ENCODE measurements at regions not wholly inside any gene's neighbourhood (a gene's known extent, or its start where the extent isn't known, plus 50 kb on each side); places are given as distances from the start of the nearest gene placed in this dataset.

DNA sequence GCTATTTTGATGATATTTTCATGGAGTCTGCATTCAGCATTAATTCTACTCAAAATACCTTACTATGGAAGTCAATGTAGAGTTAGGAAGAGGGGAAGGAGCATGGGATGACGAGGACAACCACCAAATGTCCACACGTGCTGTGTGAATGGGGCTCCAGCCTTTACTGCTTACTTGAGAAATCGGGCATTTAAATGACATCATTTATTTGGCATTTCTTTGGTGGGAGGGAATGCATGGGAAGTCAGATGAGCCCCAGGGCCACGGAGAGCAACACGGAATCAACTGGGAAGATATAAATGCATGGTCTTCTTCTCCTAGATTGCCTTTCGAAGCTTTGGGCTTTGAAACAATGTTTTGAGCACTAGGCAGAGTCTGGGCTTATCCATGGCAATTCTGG lies 458.5 kb upstream of the KLF4 start (continued):
- TF ChIP-seq SP1 (IDR thresholded peaks at IDR 0.05; ENCODE audit: low read depth) (no peak), SIN3A (IDR thresholded peaks at IDR 0.05; ENCODE audit: low read depth) (no peak), EGR1 (IDR thresholded peaks at IDR 0.05; ENCODE audit: low read depth) (no peak), POLR2AphosphoS5 (IDR thresholded peaks at IDR 0.05; ENCODE audit: low read depth, low read length) (no peak)
- TF ChIP-seq, protein P1, sequence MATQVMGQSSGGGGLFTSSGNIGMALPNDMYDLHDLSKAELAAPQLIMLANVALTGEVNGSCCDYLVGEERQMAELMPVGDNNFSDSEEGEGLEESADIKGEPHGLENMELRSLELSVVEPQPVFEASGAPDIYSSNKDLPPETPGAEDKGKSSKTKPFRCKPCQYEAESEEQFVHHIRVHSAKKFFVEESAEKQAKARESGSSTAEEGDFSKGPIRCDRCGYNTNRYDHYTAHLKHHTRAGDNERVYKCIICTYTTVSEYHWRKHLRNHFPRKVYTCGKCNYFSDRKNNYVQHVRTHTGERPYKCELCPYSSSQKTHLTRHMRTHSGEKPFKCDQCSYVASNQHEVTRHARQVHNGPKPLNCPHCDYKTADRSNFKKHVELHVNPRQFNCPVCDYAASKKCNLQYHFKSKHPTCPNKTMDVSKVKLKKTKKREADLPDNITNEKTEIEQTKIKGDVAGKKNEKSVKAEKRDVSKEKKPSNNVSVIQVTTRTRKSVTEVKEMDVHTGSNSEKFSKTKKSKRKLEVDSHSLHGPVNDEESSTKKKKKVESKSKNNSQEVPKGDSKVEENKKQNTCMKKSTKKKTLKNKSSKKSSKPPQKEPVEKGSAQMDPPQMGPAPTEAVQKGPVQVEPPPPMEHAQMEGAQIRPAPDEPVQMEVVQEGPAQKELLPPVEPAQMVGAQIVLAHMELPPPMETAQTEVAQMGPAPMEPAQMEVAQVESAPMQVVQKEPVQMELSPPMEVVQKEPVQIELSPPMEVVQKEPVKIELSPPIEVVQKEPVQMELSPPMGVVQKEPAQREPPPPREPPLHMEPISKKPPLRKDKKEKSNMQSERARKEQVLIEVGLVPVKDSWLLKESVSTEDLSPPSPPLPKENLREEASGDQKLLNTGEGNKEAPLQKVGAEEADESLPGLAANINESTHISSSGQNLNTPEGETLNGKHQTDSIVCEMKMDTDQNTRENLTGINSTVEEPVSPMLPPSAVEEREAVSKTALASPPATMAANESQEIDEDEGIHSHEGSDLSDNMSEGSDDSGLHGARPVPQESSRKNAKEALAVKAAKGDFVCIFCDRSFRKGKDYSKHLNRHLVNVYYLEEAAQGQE (IDR thresholded peaks at IDR 0.05; ENCODE audit: low read depth), result no peak

DNA sequence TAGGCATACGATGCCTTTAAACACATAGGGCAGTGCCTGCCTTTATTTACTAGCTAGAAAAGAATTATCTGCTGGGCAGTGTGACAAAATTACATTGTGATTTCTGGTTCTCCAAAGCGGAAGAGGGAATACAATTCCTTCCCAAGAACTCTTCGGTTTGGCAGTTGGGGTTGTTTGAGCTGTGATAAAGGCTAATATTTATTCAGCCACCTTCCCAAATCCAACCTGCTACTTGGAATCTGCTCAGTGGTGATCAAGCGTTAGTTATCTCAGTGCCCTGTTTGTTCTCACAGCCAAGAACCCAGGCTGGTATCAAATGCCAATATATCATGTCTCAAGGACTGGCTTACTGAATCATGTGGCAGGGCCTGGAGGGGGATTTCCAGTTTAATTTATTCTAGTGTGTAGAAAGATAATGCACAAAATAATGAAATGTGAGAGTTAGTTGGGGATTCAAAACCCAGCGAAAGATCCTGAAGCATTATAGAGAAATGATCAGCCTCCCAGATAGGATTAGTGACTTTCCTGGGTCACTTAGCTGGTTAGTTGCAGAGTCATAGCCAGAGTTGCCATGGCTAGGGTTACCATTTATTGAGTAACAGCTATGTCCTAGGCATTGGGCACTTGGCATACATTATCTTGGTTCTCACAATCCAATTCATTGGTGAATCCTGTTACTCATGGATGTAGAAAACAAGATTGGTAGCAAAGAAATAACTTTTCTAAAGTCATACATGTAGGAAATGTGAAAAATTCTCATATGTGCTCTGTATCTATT lies 457.0 kb upstream of the KLF4 start:
- Histone ChIP-seq H3K9me2 (ENCODE audit: insufficient read depth) (no peaks in the 10 kb centered on the region), H3K4me1 (ENCODE audit: control insufficient read depth in 1 of 2, insufficient read depth in 2 of 2, low read length in 2 of 2) (peaks cover under 1 to 10% of the 10 kb centered on the region in 2 experiments; a peak in 1 of 4 replicates), H3K27ac (ENCODE audit: low read depth, low read length) (no peak overlapping the region), H3K9ac (ENCODE audit: low read length) (no peak overlapping the region), H4K20me1 (ENCODE audit: insufficient read depth) (no peaks in the 10 kb centered on the region), H3K27me3 (ENCODE audit: insufficient read depth, low read length) (no peaks in the 10 kb centered on the region), H3K36me3 (ENCODE audit: control insufficient read depth in 1 of 2, insufficient read depth in 2 of 2, low read length in 2 of 2) (no peaks in the 10 kb centered on the region), H2AFZ (ENCODE audit: low read depth, low read length, poor library complexity, severe bottlenecking) (no peak overlapping the region), H3K79me2 (ENCODE audit: insufficient read depth, low read length) (no peaks in the 10 kb centered on the region), H3K4me2 (ENCODE audit: low read length) (no peak overlapping the region), H3K4me3 (replicated peaks in 1 of 2; ENCODE audit: low read depth in 1 of 2, low read length in 2 of 2) (no peak overlapping the region), H3K9me3 (ENCODE audit: control insufficient read depth in 1 of 2, insufficient read depth in 1 of 2, low read depth in 1 of 2, low read length in 2 of 2) (no peaks in the 10 kb centered on the region)
- ChIA-PET POLR2A (no interaction called here), RAD21 (ENCODE audit: low non-redundant PET in 1 of 2, low total read pairs in 2 of 2, uncharacterized antibody in 2 of 2, unreplicated experiment in 2 of 2) (no interaction called here), CTCF (no interaction called here)
- TF ChIP-seq EZH2phosphoT487 (IDR thresholded peaks at IDR 0.05; ENCODE audit: borderline replicate concordance), result no peak
- intact Hi-C loops (cut with micrococcal nuclease), result no loop called here
- no peak for DNase-seq (ENCODE audit: low read depth, low spot score)
- no TSS peak for BruUV-seq (replicated peaks)
- ATAC-seq, result no peak

Data from HCT116 (cell line).